ENCODE measurements at regions not wholly inside any gene's neighbourhood (a gene's known extent, or its start where the extent isn't known, plus 50 kb on each side); places are given as distances from the start of the nearest gene placed in this dataset.

DNA sequence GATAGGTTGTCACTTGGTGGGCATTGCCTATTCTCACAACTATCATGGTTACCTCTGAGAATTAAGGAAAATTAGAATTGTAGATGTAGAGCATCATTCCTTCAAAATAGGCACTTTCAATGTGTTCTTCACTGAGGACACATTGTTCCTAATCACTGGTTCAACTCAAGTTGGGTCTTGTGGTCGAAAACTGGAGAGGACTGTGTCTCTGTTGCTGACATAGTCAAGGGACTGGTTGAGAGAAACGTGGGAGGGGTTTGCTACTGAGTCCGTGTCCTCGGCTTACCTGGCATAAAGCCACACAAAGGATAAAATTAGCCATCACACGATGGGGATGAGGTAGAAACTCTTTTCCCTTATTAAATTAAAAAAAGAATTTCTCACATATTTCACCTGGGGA is 205.9 kb upstream of the CD180 start:
- 26% methylated on average over 5 of the region's 5 CpGs for WGBS (ENCODE audit: insufficient coverage, insufficient replicate concordance, low lambda C conversion rate, missing lambda C conversion rate)
- TF ChIP-seq CBX5 (IDR thresholded peaks at IDR 0.05; ENCODE audit: low read depth) (no peak), RB1 (IDR thresholded peaks at IDR 0.05; ENCODE audit: borderline replicate concordance) (no peak), KLF5 (IDR thresholded peaks at IDR 0.05; ENCODE audit: partially characterized antibody) (no peak), MEF2B (IDR thresholded peaks at IDR 0.05; ENCODE audit: partially characterized antibody, poor library complexity, severe bottlenecking) (no peak), NFYB (IDR thresholded peaks at IDR 0.05; ENCODE audit: insufficient read depth, low read depth, low read length) (no peak), FOXK2 (IDR thresholded peaks at IDR 0.05) (no peak), YY1 (IDR thresholded peaks at IDR 0.05; ENCODE audit: low read depth, low read length) (no peak), SMC3 (IDR thresholded peaks at IDR 0.05; ENCODE audit: borderline replicate concordance, low read length) (no peak), MEF2A (IDR thresholded peaks at IDR 0.05; ENCODE audit: insufficient read depth, low read depth, low read length) (no peak), TCF7 (IDR thresholded peaks at IDR 0.05; ENCODE audit: borderline replicate concordance) (no peak), CBX3 (IDR thresholded peaks at IDR 0.05; ENCODE audit: borderline replicate concordance, low read depth) (no peak), ASH2L (IDR thresholded peaks at IDR 0.05; ENCODE audit: borderline replicate concordance, low read depth) (no peak), IRF4 (IDR thresholded peaks at IDR 0.05; ENCODE audit: low read depth, low read length) (no peak)
- DNase-seq (ENCODE audit: low read depth, low spot score): no peak
- ATAC-seq: no peak
- intact Hi-C loops (cut with micrococcal nuclease; ENCODE audit: unreplicated experiment) (no loop called here), in situ Hi-C loops (cut with MboI) (no loop called here)
- ChIA-PET POLR2A (no interaction called here), RAD21 (ENCODE audit: unreplicated experiment) (no interaction called here), SMC1A (ENCODE audit: uncharacterized antibody, unreplicated experiment) (no interaction called here), CTCF (no interaction called here)
- FAIRE-seq: no peak
- H3K4me3 ChIP-seq: no peak overlapping the region
- H3K4me2 ChIP-seq (ENCODE audit: control insufficient read depth, insufficient read depth): no peak overlapping the region
- H3K36me3 ChIP-seq (ENCODE audit: control insufficient read depth in 2 of 2, insufficient read depth in 2 of 2, low read length in 1 of 2): no peaks in the 10 kb centered on the region
- no peaks in the 10 kb centered on the region for H4K20me1 ChIP-seq (ENCODE audit: control insufficient read depth, insufficient read depth)
- H3K27ac ChIP-seq (ENCODE audit: control insufficient read depth, insufficient read depth): no peak overlapping the region
- H3K4me1 ChIP-seq (ENCODE audit: control insufficient read depth, insufficient read depth, low read length): no peaks in the 10 kb centered on the region
- H2AFZ ChIP-seq (ENCODE audit: control insufficient read depth, low read depth, low read length): no peak overlapping the region
- no peaks in the 10 kb centered on the region for H3K27me3 ChIP-seq (replicated peaks in 1 of 2; ENCODE audit: control insufficient read depth in 2 of 2, insufficient read depth in 2 of 2, low read length in 1 of 2)
- BruUV-seq (replicated peaks): no TSS peak
- H3K79me2 ChIP-seq (ENCODE audit: control insufficient read depth, insufficient read depth, low read length): no peaks in the 10 kb centered on the region
- H3K9me3 ChIP-seq (replicated peaks; ENCODE audit: control insufficient read depth, insufficient read depth, low read length): no peaks in the 10 kb centered on the region
- no peak overlapping the region for H3K9ac ChIP-seq (ENCODE audit: control insufficient read depth, insufficient read depth, low read length)
